ENCODE measurements at regions not wholly inside any gene's neighbourhood (a gene's known extent, or its start where the extent isn't known, plus 50 kb on each side); places are given as distances from the start of the nearest gene placed in this dataset.

GRCh38 chr12:126228936-126229335 is 1163.7 kb downstream of the AACS start:
- Histone ChIP-seq H3K4me3 (ENCODE audit: insufficient read depth, low read depth, low read length, poor library complexity, severe bottlenecking) (no peak overlapping the region), H3K27me3 (replicated peaks; ENCODE audit: control insufficient read depth, insufficient read depth, low read length, poor library complexity, severe bottlenecking) (no peaks in the 10 kb centered on the region), H3K4me1 (ENCODE audit: control insufficient read depth, insufficient read depth, low read length, poor library complexity, severe bottlenecking) (no peaks in the 10 kb centered on the region), H3K9me3 (ENCODE audit: control insufficient read depth, low read length) (no peaks in the 10 kb centered on the region), H3K27ac (ENCODE audit: insufficient read depth, low read length, poor library complexity, severe bottlenecking) (no peak overlapping the region), H3K36me3 (ENCODE audit: control insufficient read depth, insufficient read depth, low read length) (no peaks in the 10 kb centered on the region)
- DNase-seq, result no peak

DNA sequence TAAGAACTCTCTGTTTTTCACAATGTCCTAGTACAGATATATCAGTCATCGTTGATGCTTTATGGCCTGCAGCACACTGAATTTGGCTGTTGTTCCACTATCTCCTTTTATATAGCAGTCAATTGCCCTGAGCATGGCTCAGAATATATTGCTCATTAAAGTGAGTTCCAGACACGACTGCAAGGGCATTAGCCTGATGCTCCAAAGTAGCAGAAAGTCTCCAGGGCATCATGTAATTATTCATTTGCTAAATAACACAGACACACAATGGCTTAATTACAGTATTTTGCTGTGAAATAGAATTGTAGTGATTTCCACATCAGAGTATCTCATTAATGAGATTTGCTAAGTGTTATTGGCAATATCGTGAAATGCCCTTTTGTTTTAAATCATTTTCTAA is 1167.5 kb downstream of the AACS start:
- Histone ChIP-seq H3K27ac (ENCODE audit: insufficient read depth, low read length, poor library complexity, severe bottlenecking) (no peak overlapping the region), H3K4me1 (ENCODE audit: control insufficient read depth, insufficient read depth, low read length, poor library complexity, severe bottlenecking) (no peaks in the 10 kb centered on the region), H3K9me3 (ENCODE audit: control insufficient read depth, low read length) (no peaks in the 10 kb centered on the region), H3K27me3 (replicated peaks; ENCODE audit: control insufficient read depth, insufficient read depth, low read length, poor library complexity, severe bottlenecking) (no peaks in the 10 kb centered on the region), H3K4me3 (ENCODE audit: insufficient read depth, low read depth, low read length, poor library complexity, severe bottlenecking) (no peak overlapping the region), H3K36me3 (ENCODE audit: control insufficient read depth, insufficient read depth, low read length) (no peaks in the 10 kb centered on the region)
- no peak for DNase-seq

DNA sequence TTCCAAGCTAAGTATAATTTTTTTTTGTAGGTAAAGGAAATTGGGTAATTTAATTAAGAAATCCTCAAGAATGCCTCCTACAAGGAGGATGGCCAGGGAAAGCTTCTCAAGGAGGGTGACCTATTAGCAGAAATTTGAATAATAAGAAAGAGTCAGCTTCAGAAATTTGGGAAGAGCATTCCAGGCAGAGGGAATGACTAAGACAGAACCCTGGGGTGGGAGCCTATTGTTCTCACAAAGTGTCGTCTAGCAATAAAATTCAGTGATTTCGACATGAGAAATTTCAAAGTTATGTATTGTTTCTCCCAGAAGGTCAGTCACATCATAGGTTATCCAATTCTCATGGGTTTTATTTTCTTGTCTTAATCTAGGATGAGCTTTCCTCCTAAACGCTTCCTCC is 1168.4 kb downstream of the AACS start:
- no peaks in the 10 kb centered on the region for H3K27me3 ChIP-seq (replicated peaks; ENCODE audit: control insufficient read depth, insufficient read depth, low read length, poor library complexity, severe bottlenecking)
- no peak overlapping the region for H3K4me3 ChIP-seq (ENCODE audit: insufficient read depth, low read depth, low read length, poor library complexity, severe bottlenecking)
- H3K4me1 ChIP-seq (ENCODE audit: control insufficient read depth, insufficient read depth, low read length, poor library complexity, severe bottlenecking), result no peaks in the 10 kb centered on the region
- no peaks in the 10 kb centered on the region for H3K9me3 ChIP-seq (ENCODE audit: control insufficient read depth, low read length)
- no peaks in the 10 kb centered on the region for H3K36me3 ChIP-seq (ENCODE audit: control insufficient read depth, insufficient read depth, low read length)
- H3K27ac ChIP-seq (ENCODE audit: insufficient read depth, low read length, poor library complexity, severe bottlenecking), result no peak overlapping the region
- DNase-seq, result no peak

- no peaks in the 10 kb centered on the region for H3K36me3 ChIP-seq (ENCODE audit: control insufficient read depth, insufficient read depth, low read length)
- no peak overlapping the region for H3K27ac ChIP-seq (ENCODE audit: insufficient read depth, low read length, poor library complexity, severe bottlenecking)
- no peaks in the 10 kb centered on the region for H3K27me3 ChIP-seq (replicated peaks; ENCODE audit: control insufficient read depth, insufficient read depth, low read length, poor library complexity, severe bottlenecking)
- no peaks in the 10 kb centered on the region for H3K4me1 ChIP-seq (ENCODE audit: control insufficient read depth, insufficient read depth, low read length, poor library complexity, severe bottlenecking)
- H3K9me3 ChIP-seq (ENCODE audit: control insufficient read depth, low read length), result no peaks in the 10 kb centered on the region
- no peak for DNase-seq
- H3K4me3 ChIP-seq (ENCODE audit: insufficient read depth, low read depth, low read length, poor library complexity, severe bottlenecking), result no peak overlapping the region
These were observed 1178.7 kb downstream of the AACS start for GRCh38 chr12:126243814-126244440.

DNA sequence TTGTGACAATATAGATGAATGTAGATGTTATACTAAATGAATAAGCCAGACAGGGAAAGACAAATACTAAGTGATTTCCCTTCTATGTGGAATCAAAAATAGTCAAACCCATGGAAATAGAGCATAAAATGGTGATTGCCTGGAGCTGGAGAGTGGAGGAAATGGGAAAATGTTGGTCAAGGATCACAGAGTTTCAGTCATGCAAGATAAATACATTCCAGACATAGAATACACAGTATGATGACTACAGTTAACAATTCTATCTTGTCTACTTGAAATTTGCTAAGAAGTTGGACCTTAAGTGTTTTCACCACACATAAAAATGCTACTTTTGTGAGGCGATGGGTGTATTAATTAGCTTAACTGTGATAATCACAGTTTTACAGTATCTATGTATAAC is 1182.7 kb downstream of the AACS start:
- Histone ChIP-seq H3K9me3 (ENCODE audit: control insufficient read depth, low read length) (no peaks in the 10 kb centered on the region), H3K36me3 (ENCODE audit: control insufficient read depth, insufficient read depth, low read length) (no peaks in the 10 kb centered on the region), H3K27ac (ENCODE audit: insufficient read depth, low read length, poor library complexity, severe bottlenecking) (no peak overlapping the region), H3K4me3 (ENCODE audit: insufficient read depth, low read depth, low read length, poor library complexity, severe bottlenecking) (no peak overlapping the region), H3K4me1 (ENCODE audit: control insufficient read depth, insufficient read depth, low read length, poor library complexity, severe bottlenecking) (no peaks in the 10 kb centered on the region), H3K27me3 (replicated peaks; ENCODE audit: control insufficient read depth, insufficient read depth, low read length, poor library complexity, severe bottlenecking) (no peaks in the 10 kb centered on the region)
- DNase-seq, result no peak

DNA sequence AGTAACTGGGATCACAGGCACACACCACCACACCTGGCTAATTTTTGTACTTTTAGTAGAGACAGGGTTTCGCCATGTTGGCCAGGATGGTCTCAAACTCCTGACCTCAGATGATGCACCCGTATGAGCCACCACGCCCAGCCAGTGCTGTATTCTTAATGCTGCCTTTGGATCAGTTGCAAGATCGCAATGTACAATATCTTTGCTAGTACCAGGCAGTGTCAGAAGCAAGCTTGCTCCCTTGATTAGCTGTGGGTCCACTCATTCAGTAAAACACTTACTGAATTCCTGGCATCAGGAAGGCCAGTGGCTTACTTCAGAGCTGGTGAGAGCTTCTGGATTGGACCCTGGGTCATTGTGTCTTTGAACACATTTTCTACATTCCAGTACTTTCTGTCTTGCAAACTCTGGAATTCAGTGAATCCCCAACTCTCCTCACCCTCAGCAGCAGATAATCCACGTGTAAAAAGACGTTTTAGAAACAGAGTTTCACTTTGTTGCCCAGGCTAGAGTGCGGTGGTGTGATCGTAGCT is 1183.7 kb downstream of the AACS start:
- Histone ChIP-seq H3K27ac (ENCODE audit: insufficient read depth, low read length, poor library complexity, severe bottlenecking) (no peak overlapping the region), H3K4me3 (ENCODE audit: insufficient read depth, low read depth, low read length, poor library complexity, severe bottlenecking) (no peak overlapping the region), H3K27me3 (replicated peaks; ENCODE audit: control insufficient read depth, insufficient read depth, low read length, poor library complexity, severe bottlenecking) (no peaks in the 10 kb centered on the region), H3K4me1 (ENCODE audit: control insufficient read depth, insufficient read depth, low read length, poor library complexity, severe bottlenecking) (no peaks in the 10 kb centered on the region), H3K36me3 (ENCODE audit: control insufficient read depth, insufficient read depth, low read length) (no peaks in the 10 kb centered on the region), H3K9me3 (ENCODE audit: control insufficient read depth, low read length) (no peaks in the 10 kb centered on the region)
- DNase-seq, result no peak

GRCh38 chr12:126258190-126258589 is 1193.0 kb downstream of the AACS start:
- Histone ChIP-seq H3K4me1 (ENCODE audit: control insufficient read depth, insufficient read depth, low read length, poor library complexity, severe bottlenecking) (no peaks in the 10 kb centered on the region), H3K9me3 (ENCODE audit: control insufficient read depth, low read length) (no peaks in the 10 kb centered on the region), H3K4me3 (ENCODE audit: insufficient read depth, low read depth, low read length, poor library complexity, severe bottlenecking) (no peak overlapping the region), H3K27me3 (replicated peaks; ENCODE audit: control insufficient read depth, insufficient read depth, low read length, poor library complexity, severe bottlenecking) (no peaks in the 10 kb centered on the region), H3K27ac (ENCODE audit: insufficient read depth, low read length, poor library complexity, severe bottlenecking) (no peak overlapping the region), H3K36me3 (ENCODE audit: control insufficient read depth, insufficient read depth, low read length) (no peaks in the 10 kb centered on the region)
- no peak for DNase-seq

DNA sequence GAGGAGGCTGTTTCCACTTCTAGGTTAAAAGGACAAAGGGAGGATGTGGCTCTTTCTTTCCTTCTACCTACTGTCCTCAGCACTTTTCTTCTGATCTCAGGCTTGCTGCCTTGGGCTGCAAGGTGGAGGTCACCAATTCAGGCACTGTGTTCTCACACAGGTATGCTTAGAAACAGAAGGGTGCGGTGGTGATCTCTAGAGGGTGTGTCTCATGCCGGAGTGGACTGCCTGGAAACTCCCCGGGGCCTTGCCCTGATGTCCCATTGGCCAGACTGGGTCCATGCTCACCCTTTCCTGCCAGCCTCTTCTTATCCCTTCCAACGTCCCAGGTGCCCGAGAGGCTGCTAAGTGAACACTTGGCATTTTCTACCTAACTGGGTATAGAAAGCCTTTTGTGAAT is 1197.6 kb downstream of the AACS start:
- no peaks in the 10 kb centered on the region for H3K4me1 ChIP-seq (ENCODE audit: control insufficient read depth, insufficient read depth, low read length, poor library complexity, severe bottlenecking)
- no peak overlapping the region for H3K4me3 ChIP-seq (ENCODE audit: insufficient read depth, low read depth, low read length, poor library complexity, severe bottlenecking)
- no peak overlapping the region for H3K27ac ChIP-seq (ENCODE audit: insufficient read depth, low read length, poor library complexity, severe bottlenecking)
- H3K36me3 ChIP-seq (ENCODE audit: control insufficient read depth, insufficient read depth, low read length), result no peaks in the 10 kb centered on the region
- H3K27me3 ChIP-seq (replicated peaks; ENCODE audit: control insufficient read depth, insufficient read depth, low read length, poor library complexity, severe bottlenecking), result no peaks in the 10 kb centered on the region
- DNase-seq, result no peak
- H3K9me3 ChIP-seq (ENCODE audit: control insufficient read depth, low read length), result no peaks in the 10 kb centered on the region

DNA sequence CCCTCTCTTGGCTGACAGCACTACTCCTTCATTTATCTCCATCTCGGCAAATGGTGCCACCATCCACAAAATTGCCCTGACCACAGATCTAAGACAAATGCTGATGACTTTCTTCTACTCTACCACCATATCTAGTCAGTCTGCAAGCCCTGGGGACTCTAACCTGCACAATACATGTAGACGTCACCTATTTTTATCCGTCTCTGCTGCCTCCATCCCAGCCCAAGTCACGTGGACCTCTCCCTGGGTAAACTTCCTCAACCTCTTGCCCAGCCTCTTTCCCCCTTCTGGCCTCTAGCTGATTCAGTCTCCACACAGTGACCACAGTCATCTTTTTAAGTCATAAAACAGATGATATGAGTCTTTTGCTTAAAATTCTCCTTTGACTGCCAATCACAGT is 1203.0 kb downstream of the AACS start:
- no peak overlapping the region for H3K4me3 ChIP-seq (ENCODE audit: insufficient read depth, low read depth, low read length, poor library complexity, severe bottlenecking)
- no peaks in the 10 kb centered on the region for H3K27me3 ChIP-seq (replicated peaks; ENCODE audit: control insufficient read depth, insufficient read depth, low read length, poor library complexity, severe bottlenecking)
- no peak for DNase-seq
- no peak overlapping the region for H3K27ac ChIP-seq (ENCODE audit: insufficient read depth, low read length, poor library complexity, severe bottlenecking)
- H3K4me1 ChIP-seq (ENCODE audit: control insufficient read depth, insufficient read depth, low read length, poor library complexity, severe bottlenecking), result no peaks in the 10 kb centered on the region
- H3K9me3 ChIP-seq (ENCODE audit: control insufficient read depth, low read length), result no peaks in the 10 kb centered on the region
- no peaks in the 10 kb centered on the region for H3K36me3 ChIP-seq (ENCODE audit: control insufficient read depth, insufficient read depth, low read length)

- H3K4me1 ChIP-seq (ENCODE audit: control insufficient read depth, insufficient read depth, low read length, poor library complexity, severe bottlenecking), result no peaks in the 10 kb centered on the region
- no peaks in the 10 kb centered on the region for H3K27me3 ChIP-seq (replicated peaks; ENCODE audit: control insufficient read depth, insufficient read depth, low read length, poor library complexity, severe bottlenecking)
- H3K27ac ChIP-seq (ENCODE audit: insufficient read depth, low read length, poor library complexity, severe bottlenecking), result no peak overlapping the region
- H3K36me3 ChIP-seq (ENCODE audit: control insufficient read depth, insufficient read depth, low read length), result no peaks in the 10 kb centered on the region
- no peak for DNase-seq
- no peaks in the 10 kb centered on the region for H3K9me3 ChIP-seq (ENCODE audit: control insufficient read depth, low read length)
- H3K4me3 ChIP-seq (ENCODE audit: insufficient read depth, low read depth, low read length, poor library complexity, severe bottlenecking), result no peak overlapping the region
These were observed 1205.9 kb downstream of the AACS start for GRCh38 chr12:126271159-126271558.

Measured in effector memory CD4-positive, alpha-beta T cell (primary cell).